ENCODE measurements at regions not wholly inside any gene's neighbourhood (a gene's known extent, or its start where the extent isn't known, plus 50 kb on each side); places are given as distances from the start of the nearest gene placed in this dataset.

DNA sequence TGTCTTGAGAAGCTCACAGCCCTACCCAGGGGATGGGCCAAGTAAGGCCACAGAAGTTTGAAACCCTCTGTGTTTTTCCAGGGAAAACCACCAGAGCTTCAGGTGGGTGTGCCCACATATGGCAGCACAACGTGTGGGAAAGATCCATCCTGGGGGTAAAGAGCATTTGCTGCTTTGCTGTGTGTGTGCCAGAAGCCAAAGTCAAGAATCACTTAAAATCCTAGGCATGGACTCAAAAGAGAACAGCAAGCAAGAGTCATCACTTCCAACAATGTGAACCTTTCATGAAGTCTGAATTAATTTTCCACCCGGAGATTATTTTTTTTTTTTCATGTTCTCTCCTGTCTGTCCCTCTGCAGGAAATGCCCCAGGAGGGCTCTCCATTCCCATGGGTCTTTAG is 308.2 kb upstream of the SGK1 start:
- TF ChIP-seq EZH2 (IDR thresholded peaks at IDR 0.05; ENCODE audit: low read depth) (no peak), CTCF (conservative IDR thresholded peaks at IDR 0.05) (no peak)
